AG04450 (cell line): ENCODE measurements at regions not wholly inside any gene's neighbourhood (a gene's known extent, or its start where the extent isn't known, plus 50 kb on each side); places are given as distances from the start of the nearest gene placed in this dataset.
"Not testable (repeated sequence)": the region's sequence is repeated elsewhere in the genome, so short reads cannot be mapped to it uniquely, and the experiment has no call there.

Experiments
- CTCF ChIA-PET: fragments of 300-600, 350-600 bp; formaldehyde crosslinking; extraction: SDS; loops from one replicate; lab custom pipeline; 2022; ENCODE audit warnings: antibody characterized with exemption, inconsistent platforms; lab: Charles Lee
- POLR2A ChIA-PET: fragments of 350-600 bp; formaldehyde crosslinking; extraction: SDS; loops from one replicate; lab custom pipeline; 2021; ENCODE audit warnings: antibody characterized with exemption, inconsistent platforms; lab: Yijun Ruan, JAX
- DNase-seq: peaks from one replicate; pipeline ENCODE4 v3.0.0-alpha.2; 2011; ENCODE audit warnings: low read depth, low spot score
- H3K27ac ChIP-seq: one replicate; pipeline ENCODE4 v1.5.1; 2012; ENCODE audit warnings: low read depth, low read length, control low read depth
- H3K27me3 ChIP-seq: one replicate; pipeline ENCODE4 v1.6.0; 2012; ENCODE audit warnings: low read length; ENCODE audit not compliant: control insufficient read depth, insufficient read depth
- H3K4me3 ChIP-seq: 2 replicates; pipeline ENCODE4 v1.5.1; 2011; ENCODE audit warnings: mild to moderate bottlenecking, low read depth, low read length, control low read depth
- H3K9me3 ChIP-seq: 2 replicates; pipeline ENCODE4 v1.5.1; 2012; ENCODE audit warnings: low read length; ENCODE audit not compliant: control insufficient read depth, insufficient read depth
- TF ChIP-seq, protein P1 (sequence below): IDR thresholded peaks from 2 replicates; pipeline ENCODE4 v1.5.1; 2011; ENCODE audit warnings: low read depth, low read length, control low read depth, inconsistent platforms

DNA sequence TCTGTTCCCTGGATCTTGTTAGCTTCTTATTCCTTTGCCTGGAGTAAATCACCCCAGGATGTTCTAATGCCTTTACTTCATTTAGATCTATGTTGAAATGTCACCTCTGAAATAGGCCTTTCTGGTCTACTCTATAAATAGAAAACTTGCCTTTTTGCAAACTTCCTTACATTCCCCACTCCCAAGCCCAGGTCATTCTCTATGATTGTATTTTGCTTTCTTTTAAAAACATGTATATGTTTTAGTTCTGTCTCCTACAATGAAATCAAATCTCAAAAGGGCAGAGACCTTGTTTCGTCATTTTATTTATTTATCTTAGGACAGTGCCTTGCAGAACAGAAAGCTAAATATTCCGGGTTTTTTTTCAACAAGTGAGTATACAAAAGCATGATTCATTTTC lies 1657.7 kb upstream of the C9orf72 start:
- ChIA-PET CTCF (no interaction called here), POLR2A (no interaction called here)
- no peak for DNase-seq
- TF ChIP-seq, protein P1, sequence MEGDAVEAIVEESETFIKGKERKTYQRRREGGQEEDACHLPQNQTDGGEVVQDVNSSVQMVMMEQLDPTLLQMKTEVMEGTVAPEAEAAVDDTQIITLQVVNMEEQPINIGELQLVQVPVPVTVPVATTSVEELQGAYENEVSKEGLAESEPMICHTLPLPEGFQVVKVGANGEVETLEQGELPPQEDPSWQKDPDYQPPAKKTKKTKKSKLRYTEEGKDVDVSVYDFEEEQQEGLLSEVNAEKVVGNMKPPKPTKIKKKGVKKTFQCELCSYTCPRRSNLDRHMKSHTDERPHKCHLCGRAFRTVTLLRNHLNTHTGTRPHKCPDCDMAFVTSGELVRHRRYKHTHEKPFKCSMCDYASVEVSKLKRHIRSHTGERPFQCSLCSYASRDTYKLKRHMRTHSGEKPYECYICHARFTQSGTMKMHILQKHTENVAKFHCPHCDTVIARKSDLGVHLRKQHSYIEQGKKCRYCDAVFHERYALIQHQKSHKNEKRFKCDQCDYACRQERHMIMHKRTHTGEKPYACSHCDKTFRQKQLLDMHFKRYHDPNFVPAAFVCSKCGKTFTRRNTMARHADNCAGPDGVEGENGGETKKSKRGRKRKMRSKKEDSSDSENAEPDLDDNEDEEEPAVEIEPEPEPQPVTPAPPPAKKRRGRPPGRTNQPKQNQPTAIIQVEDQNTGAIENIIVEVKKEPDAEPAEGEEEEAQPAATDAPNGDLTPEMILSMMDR = no peak
- no peak overlapping the region for H3K4me3 ChIP-seq
- no peak overlapping the region for H3K27ac ChIP-seq
- H3K9me3 ChIP-seq = no peaks in the 10 kb centered on the region
- H3K27me3 ChIP-seq = no peaks in the 10 kb centered on the region

DNA sequence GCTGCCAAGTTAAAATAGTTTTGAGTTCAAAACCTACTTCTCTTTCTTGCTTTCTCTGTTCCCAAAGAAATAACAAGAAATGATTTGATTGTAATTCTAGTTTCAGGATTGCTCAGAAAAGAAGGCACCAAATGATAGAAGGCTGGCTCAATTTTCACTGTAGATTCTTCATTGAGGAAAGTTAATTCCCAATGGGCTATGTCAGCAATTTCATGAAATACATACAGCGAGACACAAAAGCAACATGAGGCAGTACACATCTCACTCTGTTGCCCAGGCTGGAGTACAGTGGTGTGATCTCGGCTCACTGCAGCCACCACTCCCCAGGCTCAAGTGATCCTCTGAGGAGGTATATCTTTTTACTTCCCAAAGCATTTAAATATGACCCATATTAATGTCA lies 1659.9 kb upstream of the C9orf72 start:
- no peaks in the 10 kb centered on the region for H3K9me3 ChIP-seq
- ChIA-PET POLR2A (no interaction called here), CTCF (no interaction called here)
- DNase-seq = no peak
- H3K27me3 ChIP-seq = no peaks in the 10 kb centered on the region
- TF ChIP-seq, protein P1 = no peak
- H3K27ac ChIP-seq = no peak overlapping the region
- no peak overlapping the region for H3K4me3 ChIP-seq

DNA sequence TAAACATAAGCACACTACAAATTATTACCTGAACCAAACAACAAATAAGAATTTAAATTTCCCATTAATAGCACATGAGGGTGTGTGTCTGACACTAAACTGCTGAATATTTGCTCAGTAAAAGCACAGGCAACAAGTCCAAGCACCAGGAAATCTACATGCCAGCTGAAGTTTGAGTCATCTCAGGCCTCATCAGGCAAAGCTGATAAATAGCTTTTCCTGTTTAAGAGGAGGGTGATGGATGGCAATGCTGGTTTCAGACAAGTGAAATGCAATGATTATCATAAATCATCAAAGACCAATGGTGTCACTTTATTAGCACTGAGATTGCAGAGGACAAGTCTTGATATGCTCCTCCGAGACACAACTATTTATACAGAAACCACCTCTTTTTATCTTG lies 1668.0 kb upstream of the C9orf72 start:
- ChIA-PET POLR2A (no interaction called here), CTCF (no interaction called here)
- TF ChIP-seq, protein P1 = no peak

DNA sequence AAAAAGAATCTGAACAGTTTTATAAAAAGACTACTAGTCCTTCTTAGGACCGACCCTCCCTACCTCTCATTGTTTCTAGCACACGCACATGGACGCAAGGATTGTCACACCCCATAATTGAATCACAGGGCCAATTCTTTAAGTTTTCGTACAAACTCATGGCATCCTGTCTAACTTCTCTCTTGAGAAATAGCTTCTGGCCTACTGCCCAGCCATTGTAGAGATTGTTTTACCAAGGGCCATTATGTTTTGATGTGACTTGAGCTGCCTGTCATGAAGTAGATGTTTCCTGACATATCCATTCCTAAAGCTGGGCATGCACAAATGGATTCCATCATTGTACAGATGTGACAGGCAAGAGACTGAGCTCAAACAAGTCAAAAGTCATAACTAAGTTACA lies 1672.1 kb upstream of the C9orf72 start:
- ChIA-PET CTCF (no interaction called here), POLR2A (no interaction called here)
- TF ChIP-seq, protein P1 = no peak
- no peaks in the 10 kb centered on the region for H3K9me3 ChIP-seq
- no peaks in the 10 kb centered on the region for H3K27me3 ChIP-seq
- no peak overlapping the region for H3K27ac ChIP-seq
- DNase-seq = no peak
- H3K4me3 ChIP-seq = no peak overlapping the region

More for the DNA sequence above, 1668.0 kb upstream of the C9orf72 start:
- no peak for DNase-seq
- Histone ChIP-seq H3K9me3 (no peaks in the 10 kb centered on the region), H3K27ac (no peak overlapping the region), H3K27me3 (no peaks in the 10 kb centered on the region), H3K4me3 (no peak overlapping the region)

DNA sequence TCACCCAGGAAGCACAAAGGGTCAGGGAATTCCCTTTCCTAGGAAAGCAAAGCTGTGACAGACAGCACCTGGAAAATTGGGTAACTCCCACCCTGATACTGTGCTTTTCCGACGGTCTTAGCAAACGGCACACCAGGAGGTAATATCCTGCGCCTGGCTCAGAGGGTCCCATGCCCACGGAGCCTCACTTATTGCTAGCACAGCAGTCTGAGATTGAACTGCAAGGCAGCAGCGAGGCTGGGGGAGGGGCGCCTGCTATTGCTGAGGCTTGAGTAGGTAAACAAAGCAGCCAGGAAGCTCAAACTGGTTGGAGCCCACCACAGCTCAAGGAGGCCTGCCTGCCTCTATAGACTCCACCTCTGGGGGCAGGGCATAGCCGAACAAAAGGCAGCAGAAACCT lies 1697.1 kb upstream of the C9orf72 start:
- H3K27ac ChIP-seq, CTCF ChIA-PET, H3K27me3 ChIP-seq, H3K9me3 ChIP-seq, H3K4me3 ChIP-seq, POLR2A ChIA-PET, DNase-seq: not testable (repeated sequence)

DNA sequence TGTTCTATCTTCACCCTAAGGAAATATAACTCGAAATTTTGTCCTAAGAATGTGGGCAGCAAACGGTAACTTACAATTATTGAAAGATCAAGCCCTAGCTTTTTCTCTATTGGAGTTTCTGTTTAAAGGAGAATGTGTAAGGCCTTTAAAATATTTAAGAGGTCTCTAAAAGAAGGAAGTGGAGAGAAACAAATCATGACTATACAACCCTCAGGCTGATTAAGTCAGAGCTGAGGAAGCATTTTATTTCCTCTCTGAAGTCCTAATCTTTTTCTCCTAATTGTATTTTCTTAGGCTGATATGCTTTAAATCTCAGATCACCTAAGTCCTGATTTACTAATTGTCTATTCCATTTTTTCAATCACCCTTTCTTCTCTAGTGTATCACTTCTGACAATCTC lies 1708.8 kb upstream of the C9orf72 start:
- DNase-seq = no peak
- CTCF ChIA-PET = no interaction called here
- Histone ChIP-seq H3K27ac (no peak overlapping the region), H3K27me3 (no peaks in the 10 kb centered on the region), H3K4me3 (no peak overlapping the region), H3K9me3 (peaks cover 2% of the 10 kb centered on the region; the same call in 1 of the 2 replicates)
- POLR2A ChIA-PET = no interaction called here
- TF ChIP-seq, protein P1 = no peak
